PC-9 (cell line): ENCODE measurements at regions not wholly inside any gene's neighbourhood (a gene's known extent, or its start where the extent isn't known, plus 50 kb on each side); places are given as distances from the start of the nearest gene placed in this dataset.
"Not testable (repeated sequence)": the region's sequence is repeated elsewhere in the genome, so short reads cannot be mapped to it uniquely, and the experiment has no call there.

Source experiments
- BruUV-seq: library from RNA; stranded (reverse); fragments of 400-500 nt; replicated peaks from 2 replicates; lab custom pipeline; 2021; lab: Mats Ljungman, UMichigan
- CTCF ChIA-PET: fragments of 300-600 bp; sonication (Branson Sonifier 250); formaldehyde crosslinking; loops from one replicate; lab custom pipeline; 2022; ENCODE audit warnings: antibody characterized with exemption; lab: Charles Lee
- POLR2A ChIA-PET: fragments of 300-600 bp; sonication (Branson Sonifier 250); formaldehyde crosslinking; loops from one replicate; lab custom pipeline; 2022; ENCODE audit warnings: antibody characterized with exemption; ENCODE audit not compliant: unreplicated experiment; lab: Charles Lee
- DNase-seq, 2 experiments: peaks; one replicate each; pipeline versions ENCODE4 v3.0.0 to v3.0.0-alpha.2; 2015 to 2022; ENCODE audit warnings: mixed read lengths in 1 of 2
- H2AFZ ChIP-seq: fragments of 200-600 bp; sonication (generic); 2 replicates; pipeline ENCODE4 v1.8.1; 2017; ENCODE audit warnings: antibody characterized with exemption
- H3F3A ChIP-seq: fragments of 200-600 bp; sonication (generic); 2 replicates; pipeline ENCODE4 v1.8.1; 2017; ENCODE audit warnings: antibody characterized with exemption, mild to moderate bottlenecking, low read depth; ENCODE audit not compliant: insufficient read depth
- H3K27ac ChIP-seq: fragments of 200-600 bp; sonication (generic); 2 replicates; pipeline ENCODE4 v1.6.1; 2016; ENCODE audit warnings: mixed run types
- H3K27me3 ChIP-seq: fragments of 200-600 bp; sonication (generic); 2 replicates; pipeline ENCODE4 v1.6.1; 2016; ENCODE audit warnings: low read depth, mixed run types; ENCODE audit not compliant: insufficient read depth
- H3K36me3 ChIP-seq: fragments of 200-600 bp; sonication (generic); 2 replicates; pipeline ENCODE4 v1.6.1; 2016; ENCODE audit warnings: low read depth, mixed run types
- H3K4me1 ChIP-seq: fragments of 200-600 bp; sonication (generic); replicated peaks from 2 replicates; pipeline ENCODE4 v1.6.1; 2016; ENCODE audit warnings: mixed run types; ENCODE audit not compliant: insufficient read depth
- H3K4me2 ChIP-seq: fragments of 200-600 bp; sonication (generic); 2 replicates; pipeline ENCODE4 v1.6.1; 2017; ENCODE audit warnings: mixed run types
- H3K4me3 ChIP-seq: fragments of 200-600 bp; sonication (generic); 2 replicates; pipeline ENCODE4 v1.6.1; 2016; ENCODE audit warnings: mixed run types
- H3K79me2 ChIP-seq: fragments of 200-600 bp; sonication (generic); 2 replicates; pipeline ENCODE4 v1.6.1; 2017; ENCODE audit warnings: low read depth, mixed run types
- H3K9me2 ChIP-seq: fragments of 200-600 bp; sonication (generic); 2 replicates; pipeline ENCODE4 v1.8.1; 2017; ENCODE audit warnings: mild to moderate bottlenecking; ENCODE audit not compliant: insufficient read depth
- H3K9me3 ChIP-seq: fragments of 200-600 bp; sonication (generic); 2 replicates; pipeline ENCODE4 v1.8.1; 2016; ENCODE audit warnings: low read depth; ENCODE audit not compliant: insufficient read depth
- H4K20me1 ChIP-seq: fragments of 200-600 bp; sonication (generic); 2 replicates; pipeline ENCODE4 v1.8.1; 2017; ENCODE audit not compliant: insufficient read depth
- CTCF ChIP-seq: fragments of 200-600 bp; sonication (generic); conservative IDR thresholded peaks from 2 replicates; pipeline ENCODE4 v1.6.1; 2017; ENCODE audit warnings: mixed run types, antibody characterized with exemption, mild to moderate bottlenecking, moderate library complexity
- EZH2 ChIP-seq: fragments of 200-600 bp; sonication (generic); IDR thresholded peaks from 2 replicates; pipeline ENCODE4 v1.8.0; 2017; ENCODE audit warnings: antibody characterized with exemption, low read depth
- intact Hi-C: fragments of 100-400 bp; cut with micrococcal nuclease; formaldehyde crosslinking; loops from one replicate; pipeline ENCODE4 v1.10.0; 2022; ENCODE audit not compliant: unreplicated experiment

GRCh38 chr5:12865529-12865928, 961.3 kb upstream of the CTNND2 start:
- Histone ChIP-seq H3K27me3 (no peaks in the 10 kb centered on the region), H2AFZ (no peak overlapping the region), H3F3A (no peaks in the 10 kb centered on the region), H3K27ac (no peak overlapping the region), H4K20me1 (no peaks in the 10 kb centered on the region), H3K79me2 (no peaks in the 10 kb centered on the region), H3K36me3 (no peaks in the 10 kb centered on the region), H3K4me1 (no peaks in the 10 kb centered on the region), H3K9me2 (no peaks in the 10 kb centered on the region), H3K4me2 (no peak overlapping the region), H3K9me3 (no peaks in the 10 kb centered on the region), H3K4me3 (no peak overlapping the region)
- intact Hi-C loops, result no loop called here
- ChIA-PET POLR2A (no interaction called here), CTCF (no interaction called here)
- no peak for TF ChIP-seq EZH2
- TF ChIP-seq CTCF, result no peak
- no TSS peak for BruUV-seq
- DNase-seq, result no peak

GRCh38 chr5:12861886-12862654, 957.8 kb upstream of the CTNND2 start:
- Histone ChIP-seq H3K9me3 (no peaks in the 10 kb centered on the region), H3K4me3 (no peak overlapping the region), H3K79me2 (no peaks in the 10 kb centered on the region), H3K4me1 (no peaks in the 10 kb centered on the region), H3K36me3 (no peaks in the 10 kb centered on the region), H3K4me2 (no peak overlapping the region), H3K9me2 (no peaks in the 10 kb centered on the region), H3F3A (no peaks in the 10 kb centered on the region), H3K27ac (no peak overlapping the region), H3K27me3 (no peaks in the 10 kb centered on the region), H4K20me1 (no peaks in the 10 kb centered on the region), H2AFZ (no peak overlapping the region)
- DNase-seq, result no peak
- CTCF ChIA-PET, result no interaction called here
- POLR2A ChIA-PET, result no interaction called here
- no peak for TF ChIP-seq CTCF
- TF ChIP-seq EZH2, result no peak
- intact Hi-C loops, result no loop called here
- BruUV-seq, result no TSS peak

GRCh38 chr5:12856105-12856504, 951.9 kb upstream of the CTNND2 start:
- H3K4me3 ChIP-seq, POLR2A ChIA-PET, H4K20me1 ChIP-seq, H3K9me2 ChIP-seq, DNase-seq, H3K4me1 ChIP-seq, BruUV-seq, H2AFZ ChIP-seq, CTCF ChIA-PET, intact Hi-C loops, H3K9me3 ChIP-seq, H3K79me2 ChIP-seq, H3K4me2 ChIP-seq, H3F3A ChIP-seq, H3K36me3 ChIP-seq, H3K27me3 ChIP-seq, H3K27ac ChIP-seq: not testable (repeated sequence)

GRCh38 chr5:12854386-12854785, 950.1 kb upstream of the CTNND2 start:
- H3K9me2 ChIP-seq, result no peaks in the 10 kb centered on the region
- no peaks in the 10 kb centered on the region for H3K9me3 ChIP-seq
- H3K4me3 ChIP-seq, result no peak overlapping the region
- intact Hi-C loops, result no loop called here
- ChIA-PET POLR2A (no interaction called here), CTCF (no interaction called here)
- no peak for DNase-seq
- H3K27ac ChIP-seq, result no peak overlapping the region
- no peaks in the 10 kb centered on the region for H3K4me1 ChIP-seq
- H2AFZ ChIP-seq, result no peak overlapping the region
- no peaks in the 10 kb centered on the region for H3K27me3 ChIP-seq
- no peak overlapping the region for H3K4me2 ChIP-seq
- BruUV-seq, result no TSS peak
- H4K20me1 ChIP-seq, result no peaks in the 10 kb centered on the region
- H3K79me2 ChIP-seq, result no peaks in the 10 kb centered on the region
- no peaks in the 10 kb centered on the region for H3K36me3 ChIP-seq
- TF ChIP-seq EZH2 (no peak), CTCF (no peak)
- no peaks in the 10 kb centered on the region for H3F3A ChIP-seq
